Stimulated activated CD4-positive, alpha-beta T cell treated with anti-CD3 and anti-CD28 coated beads, Interleukin-4, amount 100 ng/mL, for 24 hours (primary cell): ENCODE measurements at regions not wholly inside any gene's neighbourhood (a gene's known extent, or its start where the extent isn't known, plus 50 kb on each side); places are given as distances from the start of the nearest gene placed in this dataset.
"Not testable (repeated sequence)": the region's sequence is repeated elsewhere in the genome, so short reads cannot be mapped to it uniquely, and the experiment has no call there.

Experiments
- DNase-seq: peaks from one replicate; pipeline ENCODE4 v3.0.0-alpha.2; 2020

DNA sequence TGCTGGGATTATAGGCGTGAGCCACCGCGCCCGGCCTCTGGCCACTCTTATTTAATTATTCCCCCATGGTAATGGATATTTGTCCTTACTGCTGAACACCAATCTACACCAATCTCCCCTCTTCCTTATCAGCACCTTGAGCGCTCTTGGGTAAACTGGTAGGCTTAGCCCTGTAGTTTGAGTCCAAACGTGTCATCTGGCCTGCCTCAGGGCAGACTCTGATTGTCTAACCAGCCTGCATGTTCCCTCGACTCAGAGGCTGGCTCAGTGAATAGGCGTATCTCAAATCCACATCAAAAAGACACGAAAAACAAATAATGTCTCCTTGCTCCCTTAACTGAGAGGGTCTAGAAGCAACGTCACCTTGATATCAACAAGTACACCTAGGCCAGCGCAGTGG lies 260.9 kb downstream of the TFAP2C start:
- DNase-seq: no peak

DNA sequence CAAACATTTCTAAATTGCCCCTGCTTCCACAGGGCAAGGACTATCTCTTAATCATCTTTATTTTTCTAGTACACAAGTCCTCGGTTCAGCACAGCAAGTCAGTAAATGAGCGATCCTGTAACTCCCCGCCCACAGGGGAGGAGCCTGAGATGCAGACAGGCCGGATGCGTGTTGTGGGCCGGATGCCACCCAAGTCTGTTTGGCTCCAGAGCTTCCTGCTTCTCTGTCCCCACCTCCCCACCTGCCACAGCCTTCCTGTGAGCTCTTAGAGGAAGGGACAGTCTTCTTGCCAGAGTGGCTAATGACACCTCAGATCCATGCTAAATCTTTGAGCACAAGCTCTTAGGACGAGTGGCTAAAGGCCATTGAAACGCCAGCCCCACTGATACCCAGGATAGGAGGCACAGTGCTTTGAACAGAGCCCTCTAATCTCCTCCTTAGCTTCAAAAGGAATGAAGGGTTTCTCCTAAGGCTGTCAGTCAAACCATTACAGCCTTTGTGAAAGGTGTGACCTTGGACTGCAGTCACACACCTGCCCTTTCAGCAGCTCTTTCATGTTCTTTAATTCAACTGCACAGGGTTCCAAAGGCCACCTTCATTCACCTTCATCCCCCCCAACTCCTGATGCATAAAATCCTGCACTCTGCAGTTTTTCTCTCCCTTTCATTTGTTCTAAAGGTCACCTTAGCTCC lies 264.3 kb downstream of the TFAP2C start:
- DNase-seq: no peak

DNA sequence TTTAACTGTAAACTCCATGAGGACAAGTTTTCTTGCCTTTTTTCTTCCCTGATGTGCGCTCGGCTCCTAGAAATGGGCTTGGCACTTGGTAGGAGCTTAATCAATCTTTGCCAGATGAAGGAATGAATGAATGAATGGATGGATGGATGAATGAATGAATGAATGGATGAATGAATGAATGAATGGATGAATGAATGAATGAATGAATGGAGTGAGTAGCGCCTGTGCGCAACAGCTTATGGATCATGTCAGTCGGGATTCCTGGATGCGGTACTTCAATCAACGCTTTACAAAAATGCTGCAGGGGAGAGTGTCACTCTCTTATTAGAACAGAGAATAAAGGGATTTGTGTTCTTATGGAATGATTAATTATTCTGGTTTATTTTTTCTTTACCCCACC lies 267.3 kb downstream of the TFAP2C start:
- DNase-seq: no peak

DNA sequence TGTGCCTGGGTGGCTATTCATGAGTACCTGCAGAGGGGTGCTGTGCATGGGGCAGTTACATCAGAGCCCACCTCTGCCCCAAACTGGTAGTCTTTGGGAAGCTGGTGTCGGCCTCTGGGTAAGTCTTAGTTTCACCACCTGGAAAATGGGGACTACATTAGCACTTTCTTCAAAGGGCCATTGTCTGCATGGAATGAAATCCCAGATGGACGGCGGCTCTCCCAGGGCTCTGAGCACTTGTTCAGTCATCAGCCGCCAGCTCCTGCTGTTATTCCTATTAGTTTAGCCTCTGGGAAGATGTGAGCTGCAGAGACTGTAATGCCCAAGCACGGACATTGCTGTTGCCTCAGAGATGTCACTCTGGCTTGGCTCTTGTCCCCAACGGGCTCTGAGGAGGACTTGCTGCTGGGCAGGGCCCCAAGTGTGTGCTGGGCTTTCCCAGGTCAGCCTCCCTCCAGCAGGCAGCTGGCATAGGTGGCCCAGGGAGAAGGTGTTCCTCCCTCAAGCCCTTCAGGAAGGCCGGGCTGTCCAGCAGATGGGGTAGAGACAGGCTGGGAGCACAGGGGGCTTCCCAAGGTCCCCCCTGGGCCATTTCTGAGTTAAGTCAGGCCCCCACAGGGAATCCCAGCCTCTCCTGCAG lies 268.3 kb downstream of the TFAP2C start:
- no peak for DNase-seq

GRCh38 chr20:56897958-56898349 lies 268.8 kb downstream of the TFAP2C start:
- no peak for DNase-seq

DNA sequence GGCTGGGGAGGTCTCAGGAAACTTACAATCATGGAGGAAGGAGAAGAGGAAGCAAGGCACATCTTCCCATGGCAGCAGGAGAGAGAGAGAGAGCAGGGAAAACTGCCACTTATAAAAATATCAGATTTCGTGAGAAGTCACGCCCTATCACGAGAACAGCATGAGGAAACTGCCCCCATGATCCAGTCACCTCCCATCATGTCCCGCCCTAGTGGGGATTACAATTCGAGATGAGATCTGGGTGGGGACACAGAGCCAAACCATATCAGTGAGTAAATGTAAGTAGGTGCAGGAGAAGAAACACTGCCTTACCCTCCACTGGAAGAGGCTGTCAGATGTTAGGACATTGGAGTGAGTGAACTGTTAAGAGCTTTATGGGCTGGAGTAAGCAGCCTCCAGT lies 270.4 kb downstream of the TFAP2C start:
- DNase-seq: no peak

GRCh38 chr20:56900252-56900651 lies 271.1 kb downstream of the TFAP2C start:
- no peak for DNase-seq

DNA sequence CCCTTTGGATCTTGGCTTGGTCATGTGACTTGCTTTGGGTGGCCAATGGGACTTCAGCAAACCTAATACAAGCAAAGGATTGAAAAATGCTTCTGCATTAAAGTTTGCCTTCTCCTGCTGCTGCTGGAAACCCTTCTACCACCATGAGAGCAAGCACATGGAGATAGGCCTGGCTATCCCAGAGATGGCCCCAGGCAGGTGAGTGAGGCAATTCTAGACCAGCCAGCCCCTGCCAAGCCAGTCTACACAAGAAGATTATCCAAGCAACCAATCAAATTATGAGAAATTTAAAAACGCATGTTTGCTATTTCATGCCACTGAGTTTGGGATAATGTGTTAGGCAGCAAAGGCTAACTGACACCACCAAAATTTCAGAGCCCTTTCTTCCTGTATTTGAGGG lies 274.3 kb downstream of the TFAP2C start:
- DNase-seq: no peak

GRCh38 chr20:56903858-56904257 lies 274.8 kb downstream of the TFAP2C start:
- DNase-seq: no peak

DNA sequence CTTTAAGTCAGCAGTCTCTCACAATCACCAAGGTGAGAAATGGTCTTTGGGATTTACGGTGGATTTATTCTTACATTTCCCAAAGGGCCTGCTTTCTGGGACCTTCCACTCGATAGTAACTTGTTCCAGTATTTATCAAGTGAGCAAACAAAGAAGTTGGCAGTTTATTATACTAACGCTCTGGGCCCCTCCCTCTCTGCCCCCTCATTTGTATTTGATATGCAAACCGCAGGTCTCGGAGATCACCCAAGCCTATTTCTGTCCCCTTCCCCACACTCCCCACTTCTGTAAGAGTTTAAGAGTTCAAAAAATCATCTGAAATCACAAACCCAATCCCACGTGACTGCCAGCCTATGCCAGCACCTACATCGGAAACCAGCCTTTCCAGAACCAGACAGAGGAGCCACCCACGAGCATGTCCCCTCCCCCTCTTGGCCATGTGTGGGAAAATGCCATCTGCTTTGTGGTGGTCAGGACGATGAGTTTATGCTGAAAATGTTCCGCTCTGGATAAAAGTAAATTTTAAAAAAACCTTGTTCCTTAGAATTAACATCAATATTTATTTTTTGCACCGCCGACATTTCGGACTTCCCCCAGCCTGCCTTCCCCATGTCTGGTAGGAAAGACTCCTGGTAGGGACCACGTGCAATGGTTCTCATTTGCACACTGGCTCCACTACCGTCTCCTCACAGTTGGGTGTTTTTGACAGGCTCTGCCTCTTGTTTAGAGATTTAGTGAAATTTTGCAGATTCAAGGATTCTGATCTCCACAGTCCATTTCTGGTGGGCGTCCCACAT lies 281.0 kb downstream of the TFAP2C start:
- DNase-seq: no peak

DNA sequence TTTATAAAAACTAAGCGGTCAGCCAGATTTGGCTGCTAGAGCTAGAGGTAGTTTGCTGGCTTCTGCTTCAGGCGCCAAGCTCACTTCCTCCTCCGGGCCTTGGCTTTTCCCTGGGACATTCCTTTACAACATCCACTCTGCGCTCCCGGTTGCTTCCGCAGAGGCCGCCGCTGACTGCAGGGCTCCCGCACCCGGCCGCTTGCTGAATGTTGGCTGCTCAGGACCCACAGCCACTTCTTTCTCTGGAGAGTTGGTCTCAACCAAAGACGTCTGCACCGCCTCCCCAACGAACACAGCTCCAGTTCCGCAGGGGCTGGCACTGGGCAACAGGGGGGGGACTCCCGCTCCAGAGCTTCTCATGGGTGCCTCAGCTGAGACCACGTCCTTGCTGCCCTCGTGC lies 282.8 kb downstream of the TFAP2C start:
- DNase-seq: no peak

DNA sequence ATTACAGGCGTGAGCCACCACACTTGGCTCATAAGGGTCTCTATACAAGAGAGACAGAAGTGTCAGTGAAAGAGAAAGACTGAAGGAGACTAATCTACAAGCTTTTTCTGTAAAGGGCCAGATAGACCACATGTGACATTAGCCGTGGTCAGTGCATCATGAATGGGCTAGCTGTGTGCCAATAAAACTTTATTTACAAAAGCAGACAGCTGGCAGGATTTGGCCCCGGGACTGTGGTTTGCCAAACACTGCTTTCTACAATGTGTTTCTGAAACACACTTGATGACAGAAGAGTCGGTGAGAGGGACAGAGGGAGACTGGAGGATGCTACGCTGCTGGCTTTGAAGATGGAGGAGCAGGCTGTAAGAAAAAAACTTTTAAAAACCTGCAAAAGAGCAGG lies 285.4 kb downstream of the TFAP2C start:
- DNase-seq: no peak

DNA sequence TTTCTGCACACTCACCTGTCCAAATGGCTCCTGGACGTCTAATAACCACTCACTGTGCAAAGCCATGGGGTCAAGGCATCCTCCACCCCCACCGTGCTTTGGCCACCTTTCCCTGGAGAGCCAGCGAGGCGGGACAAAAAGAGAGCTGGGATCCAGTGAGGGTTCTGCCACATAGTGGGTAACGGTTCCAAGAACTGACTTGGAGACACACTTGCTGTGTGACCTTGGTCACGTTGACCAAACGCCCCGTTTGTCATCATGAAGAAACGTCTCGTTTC lies 287.2 kb downstream of the TFAP2C start:
- no peak for DNase-seq

DNA sequence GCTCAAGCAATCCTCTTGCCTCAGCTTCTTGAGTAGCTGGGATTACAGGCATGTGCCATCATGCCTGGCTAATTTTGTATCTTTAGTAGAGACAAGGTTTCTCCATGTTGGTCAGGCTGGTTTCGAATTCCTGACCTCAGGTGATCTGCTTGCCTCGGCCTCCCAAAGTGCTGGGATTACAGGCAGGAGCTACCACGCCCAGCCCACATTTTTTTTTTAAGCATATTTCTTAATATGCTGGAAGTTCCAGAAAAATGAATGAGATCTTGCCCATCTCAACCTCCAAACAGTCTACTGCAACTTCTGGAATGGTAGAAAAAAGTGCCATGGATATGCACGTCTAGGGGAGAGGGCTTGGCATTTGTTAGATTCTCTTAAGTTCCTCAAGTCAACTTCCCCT lies 290.9 kb downstream of the TFAP2C start:
- DNase-seq: not testable (repeated sequence)

DNA sequence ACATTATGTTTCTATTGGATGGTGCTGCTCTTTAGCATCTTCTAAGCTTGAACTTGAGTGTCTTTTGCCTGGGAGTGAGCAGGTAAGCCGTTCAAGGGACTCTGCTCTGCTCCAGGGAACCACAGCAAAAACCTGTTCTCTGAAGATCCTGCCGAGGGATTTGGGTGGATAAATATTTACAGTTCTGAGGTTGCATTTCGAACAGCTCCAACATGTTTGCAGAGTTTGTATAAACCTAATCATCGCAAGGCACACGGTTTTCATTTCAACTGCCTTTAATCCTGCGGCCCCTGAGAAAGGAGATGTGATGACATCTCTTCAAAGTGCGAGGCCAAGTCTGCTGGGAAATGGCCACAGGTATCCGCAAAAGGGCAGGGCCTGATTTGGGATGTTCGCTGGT lies 293.4 kb downstream of the TFAP2C start:
- no peak for DNase-seq

DNA sequence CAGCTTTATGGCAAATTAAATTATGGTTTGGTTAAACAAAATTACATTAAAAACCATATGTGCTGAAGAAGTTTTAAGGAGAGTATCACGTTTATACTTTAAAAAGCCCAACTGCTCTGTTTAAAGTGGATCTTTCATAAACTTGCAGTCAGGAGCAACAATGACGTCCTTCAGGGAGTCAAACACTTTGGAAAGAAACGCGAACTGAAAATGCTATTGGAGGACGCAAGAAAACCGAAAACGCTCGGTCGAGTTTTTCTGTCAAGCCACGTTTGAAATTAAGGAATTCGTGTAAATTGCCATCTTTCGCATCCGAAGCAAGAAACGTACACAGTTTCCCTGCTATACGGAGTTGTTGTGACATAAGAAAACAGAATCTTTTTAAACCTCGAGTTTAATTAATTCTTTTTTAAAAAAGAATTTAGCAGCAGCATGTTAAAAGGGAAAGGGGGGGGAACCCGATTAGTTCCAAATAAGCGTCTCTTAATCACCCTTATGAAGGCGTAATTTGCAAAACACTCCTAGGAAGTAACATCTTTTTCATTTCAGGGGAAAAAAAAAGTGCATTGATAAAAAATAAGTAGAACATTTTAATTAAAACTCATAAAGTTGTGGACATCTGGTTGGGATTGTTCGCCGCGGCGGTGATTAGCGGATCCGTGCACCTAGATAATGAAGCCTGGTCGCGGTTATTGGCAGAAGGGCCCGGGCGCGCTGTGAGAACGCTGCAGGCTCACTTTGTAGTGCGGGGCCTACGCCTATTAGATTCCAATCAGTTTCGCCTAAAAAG lies 295.4 kb downstream of the TFAP2C start:
- DNase-seq: no peak

DNA sequence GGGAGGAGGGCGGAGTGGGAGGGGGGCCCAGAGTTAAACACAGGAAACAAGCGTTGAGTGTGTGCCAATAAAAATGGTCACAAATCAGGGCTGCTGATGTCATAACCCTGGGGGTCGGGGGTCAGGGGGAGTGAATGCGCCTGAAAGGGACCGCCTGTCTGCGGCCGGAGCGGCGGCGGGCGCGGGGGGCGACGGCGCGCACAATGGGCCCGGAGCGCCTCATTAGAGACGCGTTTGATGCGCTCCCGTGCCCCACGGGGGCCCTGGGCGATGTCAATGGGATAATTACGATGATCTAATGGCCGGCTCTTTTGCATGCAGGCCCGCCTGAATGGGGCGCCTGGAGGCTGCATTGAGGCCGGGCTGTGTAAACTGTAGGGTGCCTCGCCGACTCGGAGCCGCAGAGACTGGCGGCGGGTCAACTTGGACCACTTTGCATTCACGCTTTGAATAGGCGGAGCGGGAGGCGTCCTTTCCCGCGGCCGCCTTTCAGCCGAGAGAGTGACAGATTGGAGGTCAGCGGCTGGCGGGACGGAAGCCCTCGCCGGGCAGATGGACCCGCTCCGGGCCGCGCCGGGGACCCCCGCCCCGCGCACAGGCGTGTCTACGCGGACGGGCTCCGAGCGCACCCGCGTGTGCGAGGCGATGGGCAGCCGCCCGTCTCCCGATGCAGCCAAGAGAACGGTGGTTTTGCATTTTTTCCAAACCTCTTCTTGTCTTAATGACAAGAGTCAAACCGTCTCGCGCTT lies 296.1 kb downstream of the TFAP2C start:
- no peak for DNase-seq

- no peak for DNase-seq
Measured at GRCh38 chr20:56925831-56926170, 296.7 kb downstream of the TFAP2C start.

GRCh38 chr20:56926501-56926900 lies 297.4 kb downstream of the TFAP2C start:
- no peak for DNase-seq

DNA sequence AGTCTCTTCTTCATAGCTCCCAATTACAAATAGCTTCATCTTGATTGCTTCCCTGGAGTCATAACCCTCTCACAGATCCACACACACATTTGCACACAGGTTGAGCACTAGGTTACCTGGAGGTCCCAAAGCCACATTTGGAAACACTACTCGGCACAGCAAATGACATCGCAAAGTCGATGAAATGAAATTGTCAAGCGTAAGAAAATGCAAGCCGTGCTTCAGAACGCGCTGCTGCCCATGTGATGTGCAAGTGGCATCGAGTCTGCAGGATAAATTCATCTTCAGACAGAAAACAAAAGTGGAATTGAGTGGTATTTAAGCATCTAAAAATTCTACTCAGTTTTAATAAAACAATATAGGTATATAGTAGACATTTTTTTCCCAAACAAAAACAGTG lies 298.0 kb downstream of the TFAP2C start:
- DNase-seq: no peak

- no peak for DNase-seq
Measured at GRCh38 chr20:56928007-56928406, 298.9 kb downstream of the TFAP2C start.

GRCh38 chr20:56929606-56930005 lies 300.5 kb downstream of the TFAP2C start:
- DNase-seq: no peak

- DNase-seq: no peak
Measured at GRCh38 chr20:56930876-56931275, 301.8 kb downstream of the TFAP2C start.
